ENCODE measurements at regions not wholly inside any gene's neighbourhood (a gene's known extent, or its start where the extent isn't known, plus 50 kb on each side); places are given as distances from the start of the nearest gene placed in this dataset.
A peak's percentile ranks its signal among the peaks of the same experiment; 100 is the strongest.

GRCh38 chr14:85214471-85214870 is 315.5 kb upstream of the FLRT2 start:
- Histone ChIP-seq H4K91ac (ENCODE audit: low read length) (no peak overlapping the region), H2BK5ac (ENCODE audit: low read depth, low read length, poor library complexity, severe bottlenecking) (no peak overlapping the region), H2BK120ac (ENCODE audit: low read depth, low read length) (no peak overlapping the region), H3K79me1 (replicated peaks; ENCODE audit: low read length, poor library complexity, severe bottlenecking) (no peaks in the 10 kb centered on the region), H3K27me3 (ENCODE audit: control insufficient read depth in 1 of 2, insufficient read depth in 1 of 2, low read length in 2 of 2) (no peaks in the 10 kb centered on the region), H4K8ac (ENCODE audit: low read length) (no peak overlapping the region), H3K4ac (ENCODE audit: low read depth in 1 of 2, low read length in 2 of 2) (no peak overlapping the region), H3K4me1 (ENCODE audit: control insufficient read depth, insufficient read depth, low read depth, low read length) (no peaks in the 10 kb centered on the region), H3K18ac (ENCODE audit: low read depth in 1 of 2, low read length in 2 of 2) (no peak overlapping the region), H3K36me3 (ENCODE audit: control insufficient read depth in 1 of 2, insufficient read depth in 2 of 2, low read depth in 1 of 2, low read length in 2 of 2) (no peaks in the 10 kb centered on the region), H2BK15ac (ENCODE audit: low read depth, poor library complexity, severe bottlenecking) (no peak overlapping the region), H3K14ac (ENCODE audit: low read length in 2 of 2) (no peak overlapping the region), H3K27ac (ENCODE audit: low read length, poor library complexity, severe bottlenecking) (no peak overlapping the region), H3K23ac (ENCODE audit: low read length in 2 of 2) (no peak overlapping the region), H3K4me3 (ENCODE audit: insufficient read depth in 1 of 2, low read depth in 1 of 2, low read length in 2 of 2) (no peak overlapping the region), H3K9me3 (ENCODE audit: control insufficient read depth, low read length) (peaks cover 3% of the 10 kb centered on the region), H2AK5ac (ENCODE audit: low read length, severe bottlenecking) (no peak overlapping the region), H2BK12ac (ENCODE audit: low read length in 2 of 2) (no peak overlapping the region), H3K4me2 (ENCODE audit: low read length, poor library complexity, severe bottlenecking) (no peak overlapping the region), H3K9ac (ENCODE audit: low read length) (no peak overlapping the region), H2AFZ (ENCODE audit: low read depth, low read length) (no peak overlapping the region)
- no peak for DNase-seq
- WGBS: 74% methylated on average over 2 of the region's 4 CpGs

- no peak overlapping the region for H3K23ac ChIP-seq (ENCODE audit: low read length in 2 of 2)
These were observed 312.5 kb upstream of the FLRT2 start for GRCh38 chr14:85217412-85217811.

GRCh38 chr14:85218982-85219381 is 311.0 kb upstream of the FLRT2 start:
- no peak overlapping the region for H4K91ac ChIP-seq (ENCODE audit: low read length)
- H3K14ac ChIP-seq (ENCODE audit: low read length in 2 of 2): no peak overlapping the region
- H3K4me3 ChIP-seq (ENCODE audit: insufficient read depth in 1 of 2, low read depth in 1 of 2, low read length in 2 of 2): no peak overlapping the region
- H3K79me1 ChIP-seq (replicated peaks; ENCODE audit: low read length, poor library complexity, severe bottlenecking): no peaks in the 10 kb centered on the region
- H2BK15ac ChIP-seq (ENCODE audit: low read depth, poor library complexity, severe bottlenecking): no peak overlapping the region
- H3K18ac ChIP-seq (ENCODE audit: low read depth in 1 of 2, low read length in 2 of 2): no peak overlapping the region
- no peak overlapping the region for H3K9ac ChIP-seq (ENCODE audit: low read length)
- H2AK5ac ChIP-seq (ENCODE audit: low read length, severe bottlenecking): no peak overlapping the region
- H2BK12ac ChIP-seq (ENCODE audit: low read length in 2 of 2): no peak overlapping the region
- no peak overlapping the region for H2BK120ac ChIP-seq (ENCODE audit: low read depth, low read length)
- no peak overlapping the region for H3K4ac ChIP-seq (ENCODE audit: low read depth in 1 of 2, low read length in 2 of 2)
- no peaks in the 10 kb centered on the region for H3K27me3 ChIP-seq (ENCODE audit: control insufficient read depth in 1 of 2, insufficient read depth in 1 of 2, low read length in 2 of 2)
- H3K27ac ChIP-seq (ENCODE audit: low read length, poor library complexity, severe bottlenecking): no peak overlapping the region
- H3K23ac ChIP-seq (ENCODE audit: low read length in 2 of 2): no peak overlapping the region
- no peak overlapping the region for H2AFZ ChIP-seq (ENCODE audit: low read depth, low read length)
- no peaks in the 10 kb centered on the region for H3K4me1 ChIP-seq (ENCODE audit: control insufficient read depth, insufficient read depth, low read depth, low read length)
- H3K9me3 ChIP-seq (ENCODE audit: control insufficient read depth, low read length): no peaks in the 10 kb centered on the region
- DNase-seq: no peak
- no peak overlapping the region for H3K4me2 ChIP-seq (ENCODE audit: low read length, poor library complexity, severe bottlenecking)
- no peaks in the 10 kb centered on the region for H3K36me3 ChIP-seq (ENCODE audit: control insufficient read depth in 1 of 2, insufficient read depth in 2 of 2, low read depth in 1 of 2, low read length in 2 of 2)
- no peak overlapping the region for H4K8ac ChIP-seq (ENCODE audit: low read length)
- no peak overlapping the region for H2BK5ac ChIP-seq (ENCODE audit: low read depth, low read length, poor library complexity, severe bottlenecking)

More at GRCh38 chr14:85217412-85217811, 312.5 kb upstream of the FLRT2 start:
- H3K4me1 ChIP-seq (ENCODE audit: control insufficient read depth, insufficient read depth, low read depth, low read length): no peaks in the 10 kb centered on the region
- H2BK15ac ChIP-seq (ENCODE audit: low read depth, poor library complexity, severe bottlenecking): no peak overlapping the region
- peak; percentile 39 for DNase-seq
- no peak overlapping the region for H3K4me3 ChIP-seq (ENCODE audit: insufficient read depth in 1 of 2, low read depth in 1 of 2, low read length in 2 of 2)
- no peak overlapping the region for H3K4ac ChIP-seq (ENCODE audit: low read depth in 1 of 2, low read length in 2 of 2)
- H3K79me1 ChIP-seq (replicated peaks; ENCODE audit: low read length, poor library complexity, severe bottlenecking): no peaks in the 10 kb centered on the region
- H3K27ac ChIP-seq (ENCODE audit: low read length, poor library complexity, severe bottlenecking): no peak overlapping the region
- no CpG with 5 or more reads among the region's 1 CpG for WGBS
- H2BK12ac ChIP-seq (ENCODE audit: low read length in 2 of 2): no peak overlapping the region
- H2AK5ac ChIP-seq (ENCODE audit: low read length, severe bottlenecking): no peak overlapping the region
- H3K9ac ChIP-seq (ENCODE audit: low read length): no peak overlapping the region
- H3K4me2 ChIP-seq (ENCODE audit: low read length, poor library complexity, severe bottlenecking): no peak overlapping the region
- no peaks in the 10 kb centered on the region for H3K27me3 ChIP-seq (ENCODE audit: control insufficient read depth in 1 of 2, insufficient read depth in 1 of 2, low read length in 2 of 2)
- no peaks in the 10 kb centered on the region for H3K36me3 ChIP-seq (ENCODE audit: control insufficient read depth in 1 of 2, insufficient read depth in 2 of 2, low read depth in 1 of 2, low read length in 2 of 2)
- H2BK120ac ChIP-seq (ENCODE audit: low read depth, low read length): no peak overlapping the region
- no peak overlapping the region for H2BK5ac ChIP-seq (ENCODE audit: low read depth, low read length, poor library complexity, severe bottlenecking)
- H3K18ac ChIP-seq (ENCODE audit: low read depth in 1 of 2, low read length in 2 of 2): no peak overlapping the region
- H4K91ac ChIP-seq (ENCODE audit: low read length): no peak overlapping the region
- peaks cover 3% of the 10 kb centered on the region for H3K9me3 ChIP-seq (ENCODE audit: control insufficient read depth, low read length)
- H3K14ac ChIP-seq (ENCODE audit: low read length in 2 of 2): no peak overlapping the region
- no peak overlapping the region for H2AFZ ChIP-seq (ENCODE audit: low read depth, low read length)
- H4K8ac ChIP-seq (ENCODE audit: low read length): no peak overlapping the region

- Histone ChIP-seq H3K4me3 (ENCODE audit: insufficient read depth in 1 of 2, low read depth in 1 of 2, low read length in 2 of 2) (no peak overlapping the region), H3K36me3 (ENCODE audit: control insufficient read depth in 1 of 2, insufficient read depth in 2 of 2, low read depth in 1 of 2, low read length in 2 of 2) (no peaks in the 10 kb centered on the region), H3K23ac (ENCODE audit: low read length in 2 of 2) (no peak overlapping the region), H3K27me3 (ENCODE audit: control insufficient read depth in 1 of 2, insufficient read depth in 1 of 2, low read length in 2 of 2) (no peaks in the 10 kb centered on the region), H3K9me3 (ENCODE audit: control insufficient read depth, low read length) (no peaks in the 10 kb centered on the region), H2BK15ac (ENCODE audit: low read depth, poor library complexity, severe bottlenecking) (no peak overlapping the region), H3K4me1 (ENCODE audit: control insufficient read depth, insufficient read depth, low read depth, low read length) (no peaks in the 10 kb centered on the region), H3K14ac (ENCODE audit: low read length in 2 of 2) (no peak overlapping the region), H2BK12ac (ENCODE audit: low read length in 2 of 2) (no peak overlapping the region), H3K27ac (ENCODE audit: low read length, poor library complexity, severe bottlenecking) (no peak overlapping the region), H2BK120ac (ENCODE audit: low read depth, low read length) (no peak overlapping the region), H3K18ac (ENCODE audit: low read depth in 1 of 2, low read length in 2 of 2) (no peak overlapping the region), H3K4me2 (ENCODE audit: low read length, poor library complexity, severe bottlenecking) (no peak overlapping the region), H2AFZ (ENCODE audit: low read depth, low read length) (no peak overlapping the region), H3K79me1 (replicated peaks; ENCODE audit: low read length, poor library complexity, severe bottlenecking) (no peaks in the 10 kb centered on the region), H2BK5ac (ENCODE audit: low read depth, low read length, poor library complexity, severe bottlenecking) (no peak overlapping the region), H3K4ac (ENCODE audit: low read depth in 1 of 2, low read length in 2 of 2) (no peak overlapping the region), H4K91ac (ENCODE audit: low read length) (no peak overlapping the region), H3K9ac (ENCODE audit: low read length) (no peak overlapping the region), H2AK5ac (ENCODE audit: low read length, severe bottlenecking) (no peak overlapping the region), H4K8ac (ENCODE audit: low read length) (no peak overlapping the region)
- no peak for DNase-seq
- 60% methylated on average over 1 of the region's 3 CpGs for WGBS
These were observed 308.1 kb upstream of the FLRT2 start for GRCh38 chr14:85221832-85222231.
